ENCODE measurements at regions not wholly inside any gene's neighbourhood (a gene's known extent, or its start where the extent isn't known, plus 50 kb on each side); places are given as distances from the start of the nearest gene placed in this dataset.
A peak's percentile ranks its signal among the peaks of the same experiment; 100 is the strongest.

DNA sequence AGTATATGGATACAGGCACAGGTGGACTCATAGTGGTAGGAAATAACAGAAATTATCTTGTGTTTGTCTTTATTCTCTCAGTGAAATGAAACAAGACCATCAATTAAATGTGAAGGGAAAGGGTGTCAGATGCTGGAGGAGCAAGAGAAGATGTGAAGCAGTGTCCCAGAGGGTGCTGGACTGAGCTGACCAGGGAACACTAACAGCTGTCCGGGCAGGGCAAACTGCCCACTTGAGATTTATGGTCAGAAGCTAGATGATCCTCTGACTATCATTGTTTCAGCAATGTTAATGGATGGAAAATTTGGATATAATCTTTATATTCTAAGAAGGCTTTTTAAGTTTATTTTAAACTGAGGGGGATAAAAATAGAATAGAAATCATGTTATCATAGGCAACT, 267.2 kb upstream of the SLC7A11 start:
- H3K27ac ChIP-seq = no peak overlapping the region
- TF ChIP-seq, protein P1, sequence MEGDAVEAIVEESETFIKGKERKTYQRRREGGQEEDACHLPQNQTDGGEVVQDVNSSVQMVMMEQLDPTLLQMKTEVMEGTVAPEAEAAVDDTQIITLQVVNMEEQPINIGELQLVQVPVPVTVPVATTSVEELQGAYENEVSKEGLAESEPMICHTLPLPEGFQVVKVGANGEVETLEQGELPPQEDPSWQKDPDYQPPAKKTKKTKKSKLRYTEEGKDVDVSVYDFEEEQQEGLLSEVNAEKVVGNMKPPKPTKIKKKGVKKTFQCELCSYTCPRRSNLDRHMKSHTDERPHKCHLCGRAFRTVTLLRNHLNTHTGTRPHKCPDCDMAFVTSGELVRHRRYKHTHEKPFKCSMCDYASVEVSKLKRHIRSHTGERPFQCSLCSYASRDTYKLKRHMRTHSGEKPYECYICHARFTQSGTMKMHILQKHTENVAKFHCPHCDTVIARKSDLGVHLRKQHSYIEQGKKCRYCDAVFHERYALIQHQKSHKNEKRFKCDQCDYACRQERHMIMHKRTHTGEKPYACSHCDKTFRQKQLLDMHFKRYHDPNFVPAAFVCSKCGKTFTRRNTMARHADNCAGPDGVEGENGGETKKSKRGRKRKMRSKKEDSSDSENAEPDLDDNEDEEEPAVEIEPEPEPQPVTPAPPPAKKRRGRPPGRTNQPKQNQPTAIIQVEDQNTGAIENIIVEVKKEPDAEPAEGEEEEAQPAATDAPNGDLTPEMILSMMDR (IDR thresholded peaks at IDR 0.05) = no peak
- no peak for ATAC-seq

DNA sequence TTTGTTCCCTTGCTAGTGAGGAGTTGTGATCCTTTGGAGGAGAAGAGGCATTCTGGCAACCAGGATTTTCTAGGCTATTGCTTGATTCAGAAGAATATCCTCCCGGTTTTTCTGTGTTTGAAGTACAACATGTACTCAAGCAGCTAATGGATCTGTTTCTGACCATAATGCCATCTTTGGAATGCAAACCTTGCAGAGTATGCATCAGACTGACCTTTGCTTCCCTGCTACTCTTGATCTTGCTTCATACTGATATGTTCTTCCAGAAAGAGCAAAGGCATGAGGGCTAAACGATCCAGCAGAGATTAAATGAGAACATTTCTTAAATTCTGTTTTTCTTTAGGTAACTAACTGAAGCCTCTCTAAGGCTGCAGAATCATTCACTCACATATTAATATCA, 265.4 kb upstream of the SLC7A11 start:
- intact Hi-C loops (cut with DNase I) = no loop called here
- no peaks in the 10 kb centered on the region for H3K4me1 ChIP-seq
- no peak overlapping the region for H3K27ac ChIP-seq
- ATAC-seq (no peak), DNase-seq (no peak)
- H3K9me3 ChIP-seq = no peaks in the 10 kb centered on the region
- TF ChIP-seq, protein P1 (IDR thresholded peaks at IDR 0.05) = no peak
- H3K36me3 ChIP-seq = no peaks in the 10 kb centered on the region
- no peaks in the 10 kb centered on the region for H3K27me3 ChIP-seq (ENCODE audit: low read depth)
- no peak overlapping the region for H3K4me3 ChIP-seq

More for the DNA sequence above, 267.2 kb upstream of the SLC7A11 start:
- no peak for DNase-seq
- H3K36me3 ChIP-seq = no peaks in the 10 kb centered on the region
- intact Hi-C loops (cut with DNase I) = no loop called here
- no peaks in the 10 kb centered on the region for H3K9me3 ChIP-seq
- no peaks in the 10 kb centered on the region for H3K4me1 ChIP-seq
- H3K4me3 ChIP-seq = no peak overlapping the region
- H3K27me3 ChIP-seq (ENCODE audit: low read depth) = no peaks in the 10 kb centered on the region

DNA sequence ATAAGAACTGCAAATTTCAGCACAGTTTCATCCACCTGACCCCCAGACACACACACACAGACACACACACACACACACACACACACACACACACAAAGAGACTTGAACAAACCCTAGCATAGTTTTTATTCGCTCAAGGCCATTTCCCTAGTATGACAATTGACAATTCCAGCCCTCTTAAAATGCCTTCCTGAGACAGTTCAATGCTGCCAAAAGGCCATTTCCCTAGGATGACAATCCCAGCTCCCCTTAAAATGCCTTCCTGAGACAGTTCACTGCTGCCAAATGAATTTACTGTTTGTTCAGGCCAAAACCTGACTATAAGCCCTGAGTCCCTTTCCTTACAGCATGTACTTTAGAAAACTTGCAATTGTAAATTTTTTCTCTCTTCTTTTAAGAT, 259.5 kb upstream of the SLC7A11 start:
- Histone ChIP-seq H3K4me3 (no peak overlapping the region), H3K36me3 (no peaks in the 10 kb centered on the region), H3K27me3 (ENCODE audit: low read depth) (no peaks in the 10 kb centered on the region), H3K27ac (no peak overlapping the region), H3K9me3 (peaks cover 10% of the 10 kb centered on the region), H3K4me1 (no peaks in the 10 kb centered on the region)
- intact Hi-C loops (cut with DNase I) = no loop called here
- TF ChIP-seq, protein P1 (IDR thresholded peaks at IDR 0.05) = no peak
- no peak for DNase-seq
- ATAC-seq = no peak

DNA sequence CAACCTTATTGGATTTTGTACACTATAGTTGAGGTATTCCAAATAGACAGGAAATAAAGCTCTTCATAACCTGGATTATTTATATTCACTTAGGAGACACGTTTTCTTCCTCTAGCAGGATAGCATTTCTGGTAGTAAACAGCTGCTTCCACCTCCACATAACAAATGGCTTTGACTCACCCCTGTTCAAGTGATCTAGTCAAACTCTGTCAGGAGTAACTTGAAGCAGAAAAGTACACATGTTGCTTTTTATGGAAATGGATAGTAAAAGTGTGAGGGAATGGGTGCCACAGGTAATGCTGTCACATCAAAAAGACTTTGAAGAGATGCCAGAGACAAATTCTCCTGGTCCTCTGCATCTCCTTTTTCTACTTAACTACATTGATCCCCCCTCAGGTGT, 258.7 kb upstream of the SLC7A11 start:
- Histone ChIP-seq H3K27ac (no peak overlapping the region), H3K36me3 (no peaks in the 10 kb centered on the region), H3K9me3 (peaks cover 10% of the 10 kb centered on the region), H3K4me1 (no peaks in the 10 kb centered on the region), H3K4me3 (no peak overlapping the region), H3K27me3 (ENCODE audit: low read depth) (no peaks in the 10 kb centered on the region)
- DNase-seq = no peak
- intact Hi-C loops (cut with DNase I) = no loop called here
- ATAC-seq = no peak
- TF ChIP-seq, protein P1 (IDR thresholded peaks at IDR 0.05) = no peak

DNA sequence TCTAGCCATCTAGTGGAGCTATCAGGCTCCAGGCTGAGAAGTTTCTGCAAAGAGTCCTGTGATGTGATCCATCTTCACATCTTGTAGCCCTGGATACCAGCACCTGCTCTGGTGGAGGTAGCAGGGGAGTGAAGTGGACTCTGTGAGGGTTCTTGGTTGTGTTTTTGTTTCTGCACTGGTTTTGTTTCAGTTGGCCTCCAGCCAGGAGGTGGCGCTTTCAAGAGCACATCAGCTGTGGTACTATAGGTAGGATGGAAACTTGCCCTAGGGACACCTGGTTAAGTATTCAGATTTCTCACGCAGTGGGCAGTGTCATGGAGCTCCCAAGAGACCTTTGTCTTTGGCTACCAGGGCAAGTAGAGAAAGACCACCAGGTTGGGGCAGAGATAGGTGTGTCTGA, 257.5 kb upstream of the SLC7A11 start:
- TF ChIP-seq, protein P1 (IDR thresholded peaks at IDR 0.05) = no peak
- Histone ChIP-seq H3K9me3 (peaks cover 10% of the 10 kb centered on the region), H3K4me1 (no peaks in the 10 kb centered on the region), H3K27me3 (ENCODE audit: low read depth) (no peaks in the 10 kb centered on the region), H3K4me3 (no peak overlapping the region), H3K27ac (no peak overlapping the region), H3K36me3 (no peaks in the 10 kb centered on the region)
- DNase-seq = no peak
- no peak for ATAC-seq
- intact Hi-C loops (cut with DNase I) = no loop called here

DNA sequence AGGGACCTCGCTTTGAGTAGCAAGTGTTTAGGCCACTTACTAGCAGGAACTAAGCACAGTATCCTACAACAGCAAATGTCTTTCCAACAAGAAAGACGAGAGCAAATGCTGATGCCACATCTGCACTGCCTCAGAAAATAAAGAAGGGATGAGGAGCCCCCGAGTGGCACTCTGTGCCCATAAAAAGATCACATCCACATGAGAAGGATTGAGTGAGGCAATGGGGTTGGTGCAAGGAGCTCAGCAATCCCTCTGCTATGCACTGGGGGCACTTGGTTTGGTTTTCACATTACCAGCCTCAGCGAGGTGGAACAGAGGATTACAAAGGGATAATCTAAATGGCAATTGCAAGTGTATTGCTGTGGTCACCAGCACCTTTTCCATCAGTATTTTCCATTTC, 252.8 kb upstream of the SLC7A11 start:
- H3K36me3 ChIP-seq = no peaks in the 10 kb centered on the region
- no peak for ATAC-seq
- H3K4me1 ChIP-seq = no peaks in the 10 kb centered on the region
- intact Hi-C loops (cut with DNase I) = no loop called here
- TF ChIP-seq, protein P1 (IDR thresholded peaks at IDR 0.05) = peak; percentile 9
- H3K4me3 ChIP-seq = no peak overlapping the region
- H3K27ac ChIP-seq = no peak overlapping the region
- peaks cover 10% of the 10 kb centered on the region for H3K9me3 ChIP-seq
- no peaks in the 10 kb centered on the region for H3K27me3 ChIP-seq (ENCODE audit: low read depth)
- DNase-seq = no peak

All from lower lobe of right lung (tissue), 2 donors.